ENCODE measurements at regions not wholly inside any gene's neighbourhood (a gene's known extent, or its start where the extent isn't known, plus 50 kb on each side); places are given as distances from the start of the nearest gene placed in this dataset.

DNA sequence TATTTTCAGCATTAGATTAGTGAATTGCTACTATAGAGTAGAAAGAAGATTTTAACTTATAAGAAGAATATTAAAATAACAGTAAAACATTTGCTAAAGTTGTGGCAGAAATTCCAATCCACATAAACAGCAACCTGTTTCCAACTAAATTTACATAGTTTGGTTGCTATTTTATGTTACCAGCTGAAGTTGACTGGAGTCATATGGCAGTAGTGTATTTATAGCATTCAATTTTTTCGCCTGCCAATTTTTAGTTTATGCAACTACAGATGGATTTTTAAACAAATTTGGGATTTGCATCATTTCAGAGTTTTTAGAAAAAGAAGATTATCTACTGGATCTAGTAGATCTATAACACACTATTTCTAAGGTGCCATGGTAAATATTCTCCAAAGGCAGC is 332.5 kb upstream of the BCHE start:
- CTCF ChIA-PET = no interaction called here
- no TSS peak for BruUV-seq (replicated peaks)
- intact Hi-C loops (cut with micrococcal nuclease) = no loop called here
- H3K4me2 ChIP-seq (ENCODE audit: low read length) = no peak overlapping the region
- H3K9me2 ChIP-seq (replicated peaks; ENCODE audit: low read length) = no peaks in the 10 kb centered on the region
- no peak overlapping the region for H3K4me3 ChIP-seq (ENCODE audit: low read length)
- DNase-seq = no peak
- POLR2A ChIA-PET (ENCODE audit: unreplicated experiment) = no interaction called here
- H3K27ac ChIP-seq (ENCODE audit: low read length) = no peak overlapping the region
- H3K79me2 ChIP-seq (ENCODE audit: low read length) = no peaks in the 10 kb centered on the region
- no peaks in the 10 kb centered on the region for H3K4me1 ChIP-seq (ENCODE audit: insufficient read depth, low read length)
- no peak overlapping the region for H2AFZ ChIP-seq (ENCODE audit: low read length)
- no peaks in the 10 kb centered on the region for H3F3A ChIP-seq (ENCODE audit: low read length, unreplicated experiment)
- H3K9ac ChIP-seq (ENCODE audit: low read length) = no peak overlapping the region
- no peaks in the 10 kb centered on the region for H3K36me3 ChIP-seq (ENCODE audit: low read depth, low read length)
- TF ChIP-seq EZH2phosphoT487 (IDR thresholded peaks at IDR 0.05; ENCODE audit: borderline replicate concordance, low read length) (no peak), EZH2 (IDR thresholded peaks at IDR 0.05; ENCODE audit: low read length, unreplicated experiment) (no peak), CTCF (conservative IDR thresholded peaks at IDR 0.05; ENCODE audit: low read depth, low read length) (no peak)
- no peak for ATAC-seq
- H3K27me3 ChIP-seq (ENCODE audit: low read length) = no peaks in the 10 kb centered on the region
- H4K20me1 ChIP-seq (ENCODE audit: low read length) = no peaks in the 10 kb centered on the region
- H3K9me3 ChIP-seq (ENCODE audit: low read length) = no peaks in the 10 kb centered on the region

DNA sequence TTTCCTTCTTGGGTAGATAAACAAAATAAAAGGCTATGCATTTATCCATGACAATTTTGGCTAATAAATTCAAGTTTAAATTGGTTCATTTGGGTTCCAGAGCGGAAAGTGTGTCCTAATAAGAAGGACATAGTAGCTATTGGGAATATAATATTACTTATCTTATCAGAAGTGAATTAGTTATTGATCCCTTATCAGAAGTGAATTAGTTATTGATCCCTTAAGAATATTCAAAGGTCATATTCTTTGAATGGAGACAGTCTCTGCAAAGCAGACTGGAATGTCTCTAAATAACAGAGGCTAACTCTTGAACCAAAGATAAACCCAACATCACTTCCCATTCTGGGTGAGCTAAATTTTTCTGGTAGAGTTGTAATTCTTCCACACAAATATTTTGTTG is 290.7 kb upstream of the BCHE start:
- Histone ChIP-seq H3K9me3 (ENCODE audit: low read length) (no peaks in the 10 kb centered on the region), H3K27me3 (ENCODE audit: low read length) (no peaks in the 10 kb centered on the region), H4K20me1 (ENCODE audit: low read length) (no peaks in the 10 kb centered on the region), H3K4me3 (ENCODE audit: low read length) (no peak overlapping the region), H3K4me1 (ENCODE audit: insufficient read depth, low read length) (peaks cover 10% of the 10 kb centered on the region), H3K4me2 (ENCODE audit: low read length) (no peak overlapping the region), H3K79me2 (ENCODE audit: low read length) (no peaks in the 10 kb centered on the region), H3K36me3 (ENCODE audit: low read depth, low read length) (no peaks in the 10 kb centered on the region), H3K9me2 (replicated peaks; ENCODE audit: low read length) (no peaks in the 10 kb centered on the region), H3K27ac (ENCODE audit: low read length) (no peak overlapping the region), H2AFZ (ENCODE audit: low read length) (no peak overlapping the region), H3F3A (ENCODE audit: low read length, unreplicated experiment) (no peaks in the 10 kb centered on the region), H3K9ac (ENCODE audit: low read length) (no peak overlapping the region)
- TF ChIP-seq EZH2phosphoT487 (IDR thresholded peaks at IDR 0.05; ENCODE audit: borderline replicate concordance, low read length) (no peak), EZH2 (IDR thresholded peaks at IDR 0.05; ENCODE audit: low read length, unreplicated experiment) (no peak), CTCF (conservative IDR thresholded peaks at IDR 0.05; ENCODE audit: low read depth, low read length) (no peak)
- ChIA-PET POLR2A (ENCODE audit: unreplicated experiment) (no interaction called here), CTCF (no interaction called here)
- BruUV-seq (replicated peaks) = no TSS peak
- ATAC-seq = no peak
- intact Hi-C loops (cut with micrococcal nuclease) = no loop called here
- no peak for DNase-seq

- POLR2A ChIA-PET (ENCODE audit: unreplicated experiment) = no interaction called here
- DNase-seq (no peak), ATAC-seq (no peak)
- intact Hi-C loops (cut with micrococcal nuclease) = no loop called here
- CTCF ChIA-PET = no interaction called here
- Histone ChIP-seq H3K4me1 (ENCODE audit: insufficient read depth, low read length) (peaks cover 12% of the 10 kb centered on the region), H3K27ac (ENCODE audit: low read length) (no peak overlapping the region), H3K79me2 (ENCODE audit: low read length) (no peaks in the 10 kb centered on the region), H4K20me1 (ENCODE audit: low read length) (no peaks in the 10 kb centered on the region), H3K27me3 (ENCODE audit: low read length) (no peaks in the 10 kb centered on the region), H3K4me3 (ENCODE audit: low read length) (no peak overlapping the region), H3K9ac (ENCODE audit: low read length) (no peak overlapping the region), H3K4me2 (ENCODE audit: low read length) (no peak overlapping the region), H3K9me3 (ENCODE audit: low read length) (no peaks in the 10 kb centered on the region), H2AFZ (ENCODE audit: low read length) (no peak overlapping the region), H3K36me3 (ENCODE audit: low read depth, low read length) (no peaks in the 10 kb centered on the region), H3K9me2 (replicated peaks; ENCODE audit: low read length) (no peaks in the 10 kb centered on the region), H3F3A (ENCODE audit: low read length, unreplicated experiment) (no peaks in the 10 kb centered on the region)
- TF ChIP-seq CTCF (conservative IDR thresholded peaks at IDR 0.05; ENCODE audit: low read depth, low read length) (no peak), EZH2phosphoT487 (IDR thresholded peaks at IDR 0.05; ENCODE audit: borderline replicate concordance, low read length) (no peak), EZH2 (IDR thresholded peaks at IDR 0.05; ENCODE audit: low read length, unreplicated experiment) (no peak)
- BruUV-seq (replicated peaks) = no TSS peak
These were observed 288.0 kb upstream of the BCHE start for GRCh38 chr3:166125179-166125578.
